SK-N-MC (cell line): ENCODE measurements at regions not wholly inside any gene's neighbourhood (a gene's known extent, or its start where the extent isn't known, plus 50 kb on each side); places are given as distances from the start of the nearest gene placed in this dataset.

Experiments
- EZH2 ChIP-seq: fragments of 200-600 bp; sonication (generic); IDR thresholded peaks from one replicate; pipeline ENCODE4 v1.6.1; 2017; ENCODE audit warnings: antibody characterized with exemption
- POLR2AphosphoS5 ChIP-seq: IDR thresholded peaks from 2 replicates; pipeline ENCODE4 v1.6.1; 2012; ENCODE audit warnings: mild to moderate bottlenecking, low read depth, low read length, borderline replicate concordance

- TF ChIP-seq POLR2AphosphoS5 (no peak), EZH2 (no peak)
Measured at GRCh38 chr1:222971146-222971545, 156.3 kb downstream of the DISP1 start.
